ENCODE measurements at regions not wholly inside any gene's neighbourhood (a gene's known extent, or its start where the extent isn't known, plus 50 kb on each side); places are given as distances from the start of the nearest gene placed in this dataset.

DNA sequence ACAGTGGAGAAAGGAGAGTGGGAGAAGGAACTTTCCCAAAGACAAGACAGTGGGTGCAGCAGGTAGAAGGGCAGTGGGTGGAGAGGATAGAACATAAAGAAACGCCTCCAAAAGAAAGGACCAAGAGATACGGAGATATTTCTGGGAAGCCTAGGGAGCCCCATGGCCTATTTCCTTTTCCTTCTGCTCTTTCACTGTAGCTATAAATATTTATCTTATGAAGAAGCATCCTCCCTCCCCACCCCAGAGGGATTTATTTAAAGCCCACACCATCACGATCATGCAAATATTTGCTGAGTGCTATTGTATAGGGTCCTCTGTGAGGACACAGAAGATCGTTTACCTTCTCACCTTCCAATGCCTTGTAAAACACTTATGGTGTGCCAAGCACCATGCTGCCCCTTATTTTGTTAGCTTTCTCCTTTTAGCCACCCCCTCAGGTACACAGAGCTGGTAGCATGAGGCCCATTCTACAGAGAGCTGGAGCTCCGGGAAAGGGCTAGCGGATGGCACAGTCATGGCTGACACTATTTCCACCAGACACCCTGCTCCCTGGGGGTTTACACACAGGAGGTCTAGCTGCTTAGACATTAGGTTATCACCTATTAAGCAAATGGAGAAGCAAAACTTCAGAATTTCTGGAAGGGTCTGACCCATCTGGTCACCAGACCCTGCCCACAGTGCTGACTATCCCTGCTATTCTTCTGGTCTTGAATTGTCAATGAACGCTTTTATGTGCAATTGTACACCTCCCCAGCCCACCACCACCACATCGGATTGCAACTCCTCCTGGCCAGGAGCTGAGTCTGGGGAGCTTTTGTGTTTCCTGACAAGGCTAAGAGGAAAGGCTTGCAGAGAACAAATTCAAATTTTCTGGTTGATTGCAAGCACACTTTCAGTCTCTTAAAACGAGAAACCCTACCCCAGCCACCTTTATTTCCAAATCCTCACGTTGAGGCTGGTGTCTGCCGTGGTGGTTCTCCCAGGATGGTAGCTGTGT lies 91.8 kb upstream of the KLF7 start:
- DNase-seq: no peak

DNA sequence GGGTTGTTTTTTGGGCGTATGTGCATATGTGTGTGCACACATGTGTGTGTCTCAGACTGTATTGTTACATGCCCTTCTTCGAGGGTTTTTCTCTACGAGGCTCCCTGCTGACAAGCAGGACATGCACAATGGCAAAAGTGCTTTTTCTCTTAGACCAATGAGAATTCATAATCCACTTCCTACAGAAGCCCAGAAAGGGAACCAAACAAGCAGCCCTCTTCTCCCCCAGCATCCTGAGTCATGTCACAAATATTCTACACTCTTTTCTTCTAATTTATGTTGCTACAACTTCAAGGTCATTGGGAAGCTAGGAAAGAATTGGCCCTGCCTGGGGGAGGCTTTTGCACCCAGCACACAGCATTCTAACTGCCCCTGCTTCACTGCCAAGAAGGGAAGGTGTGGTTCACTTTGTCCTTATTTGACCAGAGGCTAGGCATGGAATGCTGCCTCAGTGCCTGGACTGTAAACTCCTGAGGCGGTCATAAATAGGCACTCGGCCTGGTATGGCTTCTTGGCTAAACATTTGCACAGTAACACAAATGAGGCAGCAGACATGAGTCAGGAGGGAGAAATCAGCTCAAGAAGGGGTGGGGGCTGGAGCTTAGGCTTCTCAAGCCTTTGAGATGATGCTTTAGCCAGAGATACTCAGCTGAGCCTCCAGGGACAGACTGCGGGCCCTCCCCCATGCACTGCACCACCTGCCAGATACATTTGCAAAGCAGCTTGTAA lies 92.7 kb upstream of the KLF7 start:
- no peak for DNase-seq

DNA sequence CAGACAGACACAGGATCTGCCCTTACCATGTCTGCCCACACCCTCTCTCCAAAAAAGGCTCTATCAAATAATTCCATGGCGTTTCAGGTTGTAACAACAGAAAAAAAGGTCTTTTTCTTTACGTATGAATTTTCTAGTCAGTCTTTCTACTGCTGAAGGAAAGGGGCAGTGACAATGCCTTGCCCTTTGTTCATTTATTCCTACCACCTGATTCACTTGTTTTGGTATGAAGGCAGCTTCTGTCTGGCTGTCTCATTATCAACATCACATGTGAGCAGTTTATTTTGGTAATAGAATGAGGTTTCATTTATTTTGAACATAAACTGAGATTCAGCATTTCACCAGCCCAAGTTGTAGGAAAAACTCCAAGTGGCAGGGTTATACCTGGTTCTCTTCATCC lies 94.3 kb upstream of the KLF7 start:
- no peak for DNase-seq

DNA sequence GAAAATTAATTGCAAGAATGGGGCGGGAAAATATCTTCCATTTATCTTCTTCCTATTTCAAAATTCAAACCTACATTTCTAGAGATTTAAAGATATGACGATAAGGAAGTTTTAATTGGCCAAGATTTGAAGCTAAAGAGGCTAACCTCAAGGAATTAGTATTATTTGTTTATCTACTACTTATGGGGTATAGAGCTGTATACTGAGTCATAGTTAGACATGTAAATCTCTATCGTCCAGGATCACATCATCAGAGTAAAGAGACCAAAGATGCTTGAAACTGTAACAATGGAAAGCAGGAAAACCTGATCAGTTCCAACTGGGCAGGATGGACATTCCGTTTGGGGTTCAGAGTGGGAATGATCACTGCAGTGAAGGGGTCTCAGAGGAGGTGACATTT lies 95.2 kb upstream of the KLF7 start:
- DNase-seq: no peak

DNA sequence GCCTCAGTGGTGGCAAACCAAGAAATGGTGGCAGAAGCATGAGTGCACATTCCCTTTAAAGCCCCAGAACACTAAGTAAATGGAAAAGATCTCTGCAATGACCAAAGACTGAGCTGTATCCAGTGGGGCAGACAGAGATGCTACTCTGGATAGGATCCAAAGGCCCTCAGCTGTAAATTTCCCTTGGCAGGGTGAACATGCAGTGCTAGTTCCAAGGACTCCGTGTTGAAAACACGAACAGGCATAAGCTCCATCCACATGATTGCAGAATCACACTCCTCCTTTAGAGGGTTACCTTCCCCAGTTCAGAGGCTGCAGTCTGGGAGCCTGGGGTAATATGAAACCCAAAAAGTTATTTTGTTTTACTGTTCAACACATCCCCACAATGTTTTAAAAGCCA lies 98.6 kb upstream of the KLF7 start:
- DNase-seq: no peak

DNA sequence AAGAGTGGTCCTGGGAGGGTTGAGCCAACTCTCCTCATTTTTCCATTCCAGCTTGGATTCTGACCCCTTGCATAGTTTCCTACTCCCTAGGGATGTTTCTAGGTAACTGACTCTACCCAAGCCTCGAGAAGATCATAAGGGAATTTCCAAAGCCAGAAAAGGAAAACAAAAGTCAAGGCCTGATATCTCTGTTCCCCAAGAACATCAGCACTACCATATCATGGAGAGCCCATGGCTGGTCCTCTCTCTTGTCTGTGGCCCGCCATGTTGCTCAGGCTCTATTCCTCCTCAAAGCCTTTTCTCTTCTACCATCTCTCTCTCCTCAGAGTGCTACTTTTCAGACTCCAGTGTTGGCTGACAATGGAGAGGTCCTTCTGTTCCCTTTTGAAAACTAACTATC lies 99.6 kb upstream of the KLF7 start:
- DNase-seq: no peak

DNA sequence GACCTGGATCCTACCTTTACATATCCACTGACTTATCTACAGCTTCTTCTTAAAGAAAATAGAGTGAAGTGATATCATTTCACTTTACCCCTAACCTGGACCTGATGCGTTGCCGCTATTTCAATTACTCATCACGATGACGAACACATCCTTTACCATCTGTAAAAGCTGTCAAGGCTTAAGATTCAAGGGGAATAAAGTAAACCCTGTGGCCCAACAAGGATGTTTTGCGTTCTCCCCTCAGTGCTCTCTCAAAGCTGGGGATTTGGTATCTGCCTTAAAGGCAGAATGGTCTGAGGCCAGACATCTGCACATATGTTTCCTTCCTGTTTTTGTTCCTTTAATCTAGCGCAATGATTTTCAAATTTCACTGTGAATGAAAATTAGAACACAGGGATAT lies 100.1 kb upstream of the KLF7 start:
- DNase-seq: no peak

DNA sequence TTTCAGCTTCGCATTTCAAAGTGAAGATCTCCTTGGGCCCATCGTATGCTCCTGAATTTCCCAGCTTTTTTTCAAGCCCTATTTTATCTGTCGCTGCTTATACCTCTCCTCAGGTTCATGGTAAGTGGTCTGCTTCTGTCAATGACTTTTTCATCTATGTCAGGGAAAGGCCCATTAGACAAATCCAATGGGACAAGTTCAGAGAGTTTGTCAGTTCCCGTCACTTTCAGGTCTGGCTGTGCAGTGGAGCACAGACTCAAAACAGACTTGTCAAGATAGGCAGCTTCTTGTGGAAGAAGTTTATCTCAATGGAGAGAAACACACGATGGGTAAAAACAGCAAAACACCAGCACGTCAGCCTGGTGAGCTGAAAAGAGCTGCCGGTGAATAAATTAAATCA lies 100.9 kb upstream of the KLF7 start:
- DNase-seq: no peak

DNA sequence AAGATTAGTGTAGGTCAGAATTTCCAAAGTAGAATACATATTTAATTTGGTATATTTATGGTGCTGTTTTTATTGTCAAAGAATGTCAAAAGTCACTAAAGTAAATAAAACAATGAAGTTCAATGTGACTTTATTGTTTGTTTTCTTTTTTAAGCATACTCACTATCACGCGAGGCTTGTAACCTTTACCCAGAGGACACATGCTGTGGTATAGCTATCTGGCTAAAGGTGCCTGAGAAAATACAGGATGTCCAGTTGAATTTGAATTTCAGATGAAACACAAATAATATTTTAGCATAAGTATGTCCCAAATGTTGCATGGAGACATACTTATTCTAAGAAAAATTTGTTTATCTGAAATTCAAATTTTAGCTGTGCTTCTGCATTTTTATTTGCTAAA lies 103.3 kb upstream of the KLF7 start:
- no peak for DNase-seq

DNA sequence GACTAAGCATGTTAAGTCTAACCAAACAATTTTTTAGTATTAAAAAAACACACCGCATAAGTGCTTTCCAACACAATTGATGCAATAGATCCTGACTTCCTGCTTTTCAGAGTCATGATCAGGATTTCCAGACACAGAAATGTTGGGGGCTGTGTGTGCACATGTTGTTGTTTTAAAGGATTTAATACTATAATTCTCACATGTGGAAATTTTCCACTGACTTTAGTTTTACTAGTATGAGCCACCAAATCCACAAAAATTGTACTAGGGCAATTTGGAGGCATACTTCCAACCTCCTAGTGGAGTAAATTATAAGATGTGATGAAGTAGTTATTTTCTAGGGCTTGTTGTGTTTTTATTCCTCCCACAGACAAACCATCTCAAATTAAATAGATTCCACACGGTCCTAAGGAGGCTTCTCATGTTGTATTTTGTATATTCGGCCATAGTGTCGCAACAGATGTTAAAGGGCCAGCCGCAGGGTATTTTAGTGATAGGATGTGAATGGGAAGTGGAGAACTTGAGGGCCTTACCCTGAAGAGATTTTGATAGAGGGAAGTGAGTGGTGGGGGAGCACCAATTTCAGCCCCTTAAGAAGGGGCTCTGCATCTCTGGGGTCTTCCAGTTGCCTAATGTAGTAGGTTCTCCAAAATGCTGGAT lies 108.9 kb upstream of the KLF7 start:
- no peak for DNase-seq

DNA sequence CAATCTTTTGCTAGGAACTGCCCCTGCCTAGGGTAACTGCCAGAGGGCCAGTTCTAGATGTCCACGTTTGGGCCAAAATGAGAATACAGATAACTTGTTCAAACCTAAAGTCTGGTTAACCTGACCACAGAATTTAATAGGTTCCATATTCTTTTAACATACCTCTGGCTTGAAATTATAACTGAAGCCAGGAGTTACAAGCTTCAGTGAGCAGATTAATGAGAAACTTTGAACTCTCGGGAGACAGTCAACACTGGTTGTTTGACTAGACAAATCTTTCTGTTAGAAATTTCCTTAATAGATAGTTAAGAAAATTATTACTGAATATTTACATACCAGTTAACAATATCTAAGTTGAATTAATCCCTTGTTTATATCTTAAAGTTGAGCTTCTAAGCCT lies 110.0 kb upstream of the KLF7 start:
- DNase-seq: no peak

DNA sequence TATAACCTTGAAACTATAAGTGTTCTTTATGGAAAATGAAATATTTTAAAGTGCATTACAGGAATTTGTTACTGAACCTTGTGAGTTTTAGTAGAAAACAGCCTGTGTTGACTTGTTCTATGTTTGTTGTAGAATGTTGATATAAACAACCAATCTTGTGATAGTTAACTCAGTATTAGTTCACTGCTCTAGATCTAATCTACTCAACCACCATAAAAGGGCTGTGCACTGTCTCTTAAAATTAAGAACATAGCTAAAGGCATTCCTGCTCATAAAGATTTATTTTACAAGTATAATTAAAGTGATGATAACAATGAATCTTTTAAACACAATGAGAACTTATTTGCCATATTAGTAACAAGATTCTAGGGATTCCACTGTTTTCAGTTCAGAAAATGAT lies 110.5 kb upstream of the KLF7 start:
- DNase-seq: no peak

DNA sequence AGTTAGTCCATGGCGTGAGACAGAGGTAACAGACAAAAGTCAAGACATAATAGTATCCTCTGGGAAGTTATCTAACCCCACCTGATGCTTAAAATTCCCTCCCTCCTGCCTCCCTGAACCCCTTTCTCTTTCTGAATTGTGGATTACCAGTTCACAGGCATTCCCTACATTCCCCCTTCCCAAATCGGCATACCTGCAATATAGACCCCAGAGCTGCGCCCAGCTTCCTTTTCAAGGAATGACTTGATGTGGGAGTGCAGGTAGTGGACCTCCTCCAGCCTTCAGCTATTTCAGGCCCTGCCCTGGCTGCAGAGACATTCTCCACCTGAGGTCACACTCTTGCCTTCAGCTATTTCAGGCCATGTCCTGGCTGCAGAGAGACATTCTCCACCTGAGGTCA lies 111.1 kb upstream of the KLF7 start:
- DNase-seq: no peak

DNA sequence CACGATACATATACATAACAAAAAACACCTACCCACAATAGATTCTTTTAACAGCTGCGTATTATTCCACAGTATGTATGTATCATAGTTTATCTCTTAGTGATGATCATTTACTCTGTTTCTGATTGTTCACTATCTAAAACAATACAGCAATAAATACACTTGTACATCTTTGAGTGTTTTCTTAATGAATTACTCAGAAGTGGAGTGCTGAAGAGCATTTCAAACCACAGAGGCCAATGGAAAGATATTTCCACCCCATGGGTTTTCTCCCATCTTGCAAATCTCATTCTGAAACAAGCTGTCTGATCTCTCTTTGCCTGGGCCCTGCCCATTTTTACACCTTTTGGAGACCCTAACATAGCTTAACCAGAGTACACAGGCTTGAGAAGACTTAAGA lies 113.8 kb upstream of the KLF7 start:
- DNase-seq: no peak

DNA sequence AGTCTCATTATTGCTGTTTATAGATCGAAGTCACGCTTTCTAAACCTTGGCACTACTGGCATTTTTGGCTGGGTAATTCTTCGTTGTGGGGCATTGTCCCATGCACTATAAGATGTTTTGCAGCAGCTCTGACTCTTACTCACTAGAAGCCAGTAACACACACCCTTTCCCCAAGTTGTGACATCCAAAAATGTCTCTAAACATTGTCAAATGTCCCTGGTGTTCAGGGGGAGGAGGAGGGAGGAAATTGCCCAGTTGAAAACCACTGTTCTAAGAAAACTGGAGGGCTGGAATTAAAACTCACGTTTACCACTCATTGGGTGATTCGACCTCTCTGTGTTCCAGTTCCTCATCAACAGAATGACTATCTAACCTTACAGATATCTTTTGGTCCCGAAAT lies 115.7 kb upstream of the KLF7 start:
- no peak for DNase-seq

DNA sequence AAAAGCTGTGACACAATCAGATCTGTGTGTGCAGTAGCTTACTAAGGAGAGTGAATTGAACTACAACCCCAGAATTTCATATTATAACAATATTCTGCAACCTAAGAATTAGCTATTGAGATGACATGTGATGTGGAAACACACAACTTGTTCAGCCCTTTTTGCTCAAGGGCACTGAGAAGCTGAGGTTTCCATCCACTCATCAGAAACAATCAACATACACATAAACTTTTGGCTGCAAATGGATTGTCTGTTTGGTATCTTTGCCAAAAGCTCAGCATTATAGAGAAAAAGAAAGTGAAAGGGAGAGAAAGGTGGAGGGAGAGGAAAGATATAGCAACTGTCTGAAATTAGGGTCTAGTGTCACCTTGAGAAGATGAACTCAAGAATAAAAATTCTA lies 117.2 kb upstream of the KLF7 start:
- DNase-seq: no peak

DNA sequence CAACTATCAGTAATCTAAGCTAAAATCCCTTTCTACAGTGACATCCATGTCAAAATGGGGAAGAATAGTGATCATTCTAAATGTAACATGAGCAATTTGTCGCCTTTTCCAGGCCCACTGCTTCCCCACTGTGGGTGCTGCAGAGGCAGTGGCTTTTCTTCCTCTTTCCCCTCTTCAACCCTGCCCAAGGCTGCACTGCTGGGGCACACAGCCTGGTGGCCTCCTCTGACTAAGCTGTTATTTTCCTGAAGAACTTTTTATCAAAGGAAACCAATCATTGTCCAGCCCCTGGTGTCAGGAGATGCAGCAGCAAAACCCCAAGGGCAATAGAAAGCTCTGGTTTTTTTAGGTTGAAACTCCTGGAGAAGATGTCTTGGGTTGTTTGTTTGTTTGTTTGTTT lies 117.6 kb upstream of the KLF7 start:
- DNase-seq: no peak

DNA sequence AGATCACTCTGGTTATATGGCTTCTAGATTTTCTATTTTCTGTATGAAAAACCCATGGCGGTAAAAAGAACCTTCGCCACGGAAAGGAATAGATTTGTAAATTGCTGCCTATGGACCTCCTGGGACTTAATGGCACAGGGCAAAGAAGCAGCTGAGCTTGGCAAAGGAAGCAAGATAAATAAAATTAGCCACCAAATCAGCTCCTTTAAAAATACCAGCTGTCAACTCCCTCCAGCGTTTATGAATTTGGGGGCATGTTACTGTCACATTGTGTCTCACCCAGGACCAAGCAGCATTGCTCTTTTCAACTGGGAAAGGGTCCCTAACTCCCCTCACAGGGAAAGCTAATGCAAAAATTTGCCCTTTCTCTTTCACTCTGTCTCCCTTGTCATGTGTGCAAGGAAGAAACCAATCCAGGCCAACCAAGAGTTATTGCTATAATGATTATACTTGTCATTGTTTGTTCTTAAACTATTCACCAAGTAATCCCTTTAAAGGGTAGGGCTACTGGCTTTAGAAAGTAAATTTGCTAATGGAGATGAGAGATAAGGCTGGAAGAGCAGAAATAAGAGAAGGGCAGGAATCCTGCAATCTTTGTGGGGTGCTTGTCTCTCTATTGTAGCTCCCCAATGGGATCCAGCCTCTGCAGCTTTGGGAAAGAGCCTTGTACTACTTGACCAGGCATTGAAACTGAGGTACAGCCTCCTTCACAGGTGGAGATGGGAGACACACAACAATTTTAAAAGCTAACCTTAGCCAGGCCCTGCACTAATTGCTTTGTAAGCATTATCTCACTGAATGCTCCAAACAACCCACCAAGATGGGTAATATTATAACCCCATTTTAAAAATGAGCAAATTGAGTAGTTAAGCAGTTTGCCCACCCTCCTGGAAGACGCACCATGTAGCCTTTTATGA lies 119.1 kb upstream of the KLF7 start:
- DNase-seq: no peak

DNA sequence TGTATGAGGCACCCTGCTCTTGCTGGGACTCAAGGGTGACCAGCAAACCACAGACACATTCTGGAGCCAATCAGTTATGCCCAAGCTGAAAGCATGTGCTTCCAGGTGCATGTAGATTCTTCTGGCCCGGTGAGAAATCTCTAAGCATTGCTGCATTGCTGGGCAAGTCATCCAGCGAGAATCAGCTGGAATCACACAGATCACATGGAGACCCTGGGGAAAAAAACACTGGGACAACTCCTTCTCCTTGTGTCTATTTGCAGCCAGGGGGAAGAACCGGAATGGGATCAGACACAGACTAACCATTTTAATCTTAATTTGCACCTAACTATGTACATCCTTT lies 119.7 kb upstream of the KLF7 start:
- DNase-seq: no peak

DNA sequence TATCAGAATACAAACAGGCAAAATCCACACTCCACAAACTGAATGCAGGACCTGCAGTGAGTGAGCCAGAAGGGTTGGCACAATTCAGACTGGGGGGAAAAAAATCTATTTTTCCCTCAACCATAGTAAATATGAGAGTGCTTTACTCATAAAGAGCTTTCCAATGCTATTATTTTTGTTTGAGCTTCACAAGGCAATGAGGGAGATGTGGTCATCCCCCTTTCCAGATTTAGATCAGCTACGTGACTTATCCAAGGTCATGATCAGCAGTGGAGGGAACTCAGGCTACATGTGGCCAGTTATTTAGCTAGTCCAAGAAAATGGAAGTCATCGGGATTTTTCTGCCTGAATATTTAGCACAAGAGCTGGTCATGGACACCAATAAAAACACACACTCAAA lies 120.4 kb upstream of the KLF7 start:
- no peak for DNase-seq

DNA sequence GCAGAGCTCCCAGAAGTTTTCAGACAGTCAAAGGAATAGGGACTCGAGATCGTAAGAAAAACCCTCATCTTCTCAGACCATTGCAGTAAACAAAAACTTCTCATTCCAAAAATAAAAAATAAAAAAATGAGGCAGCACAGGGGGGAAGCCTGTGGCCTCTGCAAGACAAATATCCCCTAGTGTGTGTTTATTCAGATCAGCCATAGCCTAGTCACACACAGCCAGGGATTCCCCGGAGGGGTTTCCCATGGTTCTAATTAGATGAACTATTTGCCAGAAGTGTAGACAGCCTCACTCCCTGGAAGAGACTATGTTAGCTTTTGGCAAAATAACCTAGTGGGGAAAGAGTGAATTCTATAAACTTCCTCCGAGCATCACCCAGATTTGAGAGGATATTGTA lies 122.9 kb upstream of the KLF7 start:
- no peak for DNase-seq

DNA sequence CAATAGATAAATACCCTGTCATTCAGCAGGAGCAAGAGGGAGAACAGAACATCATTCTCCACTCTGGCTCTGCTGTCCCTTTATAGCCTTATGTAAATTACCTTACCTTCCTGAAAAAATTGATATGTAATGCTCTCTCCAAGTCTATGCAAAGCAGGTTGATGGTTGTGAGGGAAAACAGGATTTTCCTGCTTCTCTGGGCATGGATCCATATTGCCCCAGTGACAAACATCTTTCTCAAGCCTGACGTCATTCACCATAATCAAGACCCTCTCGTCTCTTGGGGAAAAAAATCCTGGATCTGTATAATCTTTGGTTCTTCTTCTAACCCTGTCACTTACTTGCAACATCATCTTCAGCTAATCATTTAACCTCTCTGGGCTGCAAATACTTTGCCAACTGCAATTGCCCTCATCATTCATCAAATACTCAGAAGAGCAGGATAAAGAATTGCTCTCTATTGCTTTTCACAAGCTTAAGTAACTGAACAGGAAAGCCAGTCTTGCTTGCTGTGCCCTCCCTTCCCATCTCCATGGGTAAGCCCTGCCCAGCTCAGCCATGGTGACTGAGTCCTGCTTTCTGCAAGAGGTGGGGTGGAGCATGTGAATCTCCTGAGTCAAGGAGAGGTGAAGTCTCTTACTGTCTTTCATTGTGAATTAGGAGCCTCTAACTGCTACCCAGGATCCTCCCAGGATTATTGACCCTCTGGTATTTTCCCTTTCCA lies 123.7 kb upstream of the KLF7 start:
- no peak for DNase-seq
